GM18508 (cell line): ENCODE measurements at regions not wholly inside any gene's neighbourhood (a gene's known extent, or its start where the extent isn't known, plus 50 kb on each side); places are given as distances from the start of the nearest gene placed in this dataset.

Experiments
- ATAC-seq: cut with Tn5 transposase; IDR thresholded peaks from one replicate; pipeline ENCODE4 v1.9.1; 2021; ENCODE audit warnings: moderate number of reproducible peaks; ENCODE audit not compliant: insufficient read depth, unreplicated experiment

- no peak for ATAC-seq
Observed at GRCh38 chr7:67725423-67725822, 728.8 kb downstream of the TYW1 start.

- no peak for ATAC-seq
Observed at GRCh38 chr7:67729771-67730170, 733.1 kb downstream of the TYW1 start.

GRCh38 chr7:67731704-67732103 lies 735.1 kb downstream of the TYW1 start:
- no peak for ATAC-seq

GRCh38 chr7:67732898-67733297 lies 736.3 kb downstream of the TYW1 start:
- ATAC-seq = no peak

DNA sequence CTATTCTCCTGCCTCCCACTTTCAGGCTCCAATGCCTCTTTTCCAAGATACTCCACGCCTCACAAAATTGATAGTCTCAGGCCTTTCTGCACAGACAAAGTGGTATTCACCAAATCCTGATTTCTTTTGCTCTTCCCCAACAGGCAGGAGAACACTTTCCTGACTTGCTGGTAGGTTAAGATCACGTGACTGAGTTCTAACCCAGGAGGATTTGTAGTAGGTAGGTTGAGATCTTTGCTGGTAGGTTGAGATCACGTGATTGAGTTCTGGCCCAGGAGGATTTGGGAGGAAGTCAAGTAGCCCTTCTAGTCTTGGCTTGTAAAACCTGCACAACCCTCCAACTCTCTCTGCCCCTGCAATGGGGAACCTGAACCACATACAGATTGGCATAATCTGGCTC lies 741.5 kb downstream of the TYW1 start:
- no peak for ATAC-seq

- ATAC-seq = no peak
Observed at GRCh38 chr7:67738958-67739357, 742.3 kb downstream of the TYW1 start.

DNA sequence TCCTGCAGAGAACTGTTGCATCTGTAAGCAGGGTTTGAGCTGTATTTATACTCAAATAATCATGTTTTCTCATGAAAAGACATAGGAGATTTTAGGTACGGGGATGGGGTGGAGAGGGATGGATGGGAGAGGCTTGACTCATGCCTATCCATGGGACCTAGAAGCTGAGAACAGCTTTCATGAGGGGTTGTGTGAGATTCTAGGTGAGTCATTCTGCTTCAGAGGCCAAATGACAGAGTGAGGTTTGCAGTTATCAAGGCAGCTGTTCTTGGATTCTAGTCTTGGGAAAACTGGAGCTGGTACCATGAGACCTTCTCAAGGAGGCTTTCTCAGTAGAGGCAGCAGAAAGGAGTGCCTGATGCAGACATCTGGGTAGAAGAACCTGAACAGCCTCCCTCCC lies 746.9 kb downstream of the TYW1 start:
- no peak for ATAC-seq

GRCh38 chr7:67752227-67752626 lies 755.6 kb downstream of the TYW1 start:
- ATAC-seq = no peak

DNA sequence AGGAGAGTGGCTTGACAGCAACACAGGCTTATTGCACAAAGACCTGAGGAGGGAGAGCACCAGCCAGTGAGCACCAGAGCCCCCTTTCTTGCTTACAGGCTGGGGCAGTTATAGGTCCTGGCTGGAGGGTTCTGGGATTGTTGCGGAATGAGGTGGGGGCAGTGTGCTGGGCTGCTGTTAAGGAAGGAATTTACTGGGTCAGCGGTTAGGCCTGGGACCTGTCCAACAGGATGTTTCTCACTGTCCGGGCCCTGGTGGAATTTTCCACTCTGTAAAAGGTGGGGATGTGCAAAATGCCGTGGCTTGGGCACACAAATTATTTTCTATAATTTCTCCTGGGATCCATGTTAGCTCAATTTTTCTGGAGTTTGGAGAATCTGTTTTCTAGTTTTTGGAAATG lies 757.3 kb downstream of the TYW1 start:
- no peak for ATAC-seq

DNA sequence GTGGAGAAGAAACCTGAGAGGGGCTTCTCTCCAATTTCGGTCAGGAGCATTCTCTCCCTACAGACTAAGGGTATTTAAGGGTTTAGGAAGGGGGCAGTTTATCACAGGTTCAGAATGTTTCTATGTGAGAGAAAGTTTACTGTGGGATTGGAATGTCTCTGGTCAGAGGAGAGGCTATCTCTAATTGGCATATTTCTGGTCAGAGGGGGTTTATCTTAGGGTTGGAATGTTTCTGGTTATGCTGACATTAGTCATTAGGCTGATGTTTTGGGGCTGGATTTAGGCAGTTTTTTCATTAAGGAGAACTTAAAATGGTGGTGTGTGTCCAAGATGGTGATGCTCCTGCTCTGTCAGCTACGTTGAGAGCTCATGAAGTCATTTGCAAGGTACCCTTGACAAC lies 758.0 kb downstream of the TYW1 start:
- ATAC-seq = no peak

DNA sequence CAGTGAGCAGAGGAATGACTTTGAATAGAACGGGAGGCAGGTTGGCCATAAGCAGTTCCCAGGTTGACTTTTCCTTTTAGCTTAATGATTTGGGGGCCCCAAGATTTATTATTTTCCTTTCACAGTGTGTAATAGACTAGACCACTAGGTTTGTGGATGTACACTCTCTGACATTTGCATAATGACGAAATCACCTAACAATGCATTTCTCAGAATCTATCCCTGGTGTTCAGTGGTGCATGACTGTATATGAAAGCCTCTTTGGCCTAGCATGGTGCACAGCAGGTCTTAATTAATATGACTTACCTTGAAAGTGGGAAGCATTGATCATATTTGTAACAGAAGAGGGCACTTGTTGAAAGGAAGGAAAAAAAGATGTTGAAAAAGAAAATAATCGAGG lies 761.9 kb downstream of the TYW1 start:
- no peak for ATAC-seq

DNA sequence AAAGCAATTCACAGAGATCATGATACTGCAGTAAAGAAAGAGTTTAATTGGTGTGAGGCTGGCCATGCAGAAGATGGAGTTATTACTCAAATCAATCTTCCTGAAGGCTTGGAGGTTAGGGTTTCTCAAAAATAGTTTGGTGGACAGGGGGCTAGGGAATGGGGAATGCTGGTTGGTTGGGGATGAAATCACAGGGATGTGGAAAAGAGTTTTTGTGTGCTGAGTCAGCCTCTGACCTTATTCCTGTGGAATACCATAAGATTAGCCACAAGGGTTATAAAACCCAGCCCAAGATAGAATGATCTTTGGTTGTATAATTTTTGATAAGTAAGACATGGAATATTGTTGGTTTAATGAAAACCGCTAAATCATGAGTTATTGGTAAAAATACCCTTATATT lies 764.3 kb downstream of the TYW1 start:
- ATAC-seq = no peak

- ATAC-seq = no peak
Observed at GRCh38 chr7:67762516-67762915, 765.9 kb downstream of the TYW1 start.

GRCh38 chr7:67764289-67764688 lies 767.7 kb downstream of the TYW1 start:
- no peak for ATAC-seq

GRCh38 chr7:67765481-67766175 lies 769.0 kb downstream of the TYW1 start:
- no peak for ATAC-seq

DNA sequence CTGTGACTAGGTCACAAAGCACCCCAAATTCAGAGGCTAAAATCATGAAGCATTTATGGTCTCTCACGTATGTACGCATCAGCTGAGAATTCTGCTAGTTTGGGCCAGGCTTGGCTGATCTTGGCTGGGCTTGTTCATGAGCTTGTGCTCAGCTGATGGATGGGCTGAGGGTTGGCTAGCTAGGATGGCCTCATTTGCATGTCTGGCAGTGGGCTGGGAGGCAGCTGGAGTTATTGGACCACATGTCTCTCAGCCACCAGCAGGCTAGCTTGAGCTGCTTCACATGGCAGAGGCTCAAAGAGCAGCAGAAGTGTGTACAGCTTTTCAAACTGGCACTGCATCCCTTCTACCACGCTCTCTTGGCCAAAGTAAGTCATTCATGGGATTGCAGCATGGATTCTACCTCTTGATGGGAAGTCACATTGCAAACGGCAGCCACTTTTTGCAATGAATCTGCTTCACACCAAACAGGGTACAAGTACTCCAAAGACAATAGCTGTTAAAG lies 770.3 kb downstream of the TYW1 start:
- no peak for ATAC-seq

GRCh38 chr7:67771846-67772605 lies 775.4 kb downstream of the TYW1 start:
- no peak for ATAC-seq

DNA sequence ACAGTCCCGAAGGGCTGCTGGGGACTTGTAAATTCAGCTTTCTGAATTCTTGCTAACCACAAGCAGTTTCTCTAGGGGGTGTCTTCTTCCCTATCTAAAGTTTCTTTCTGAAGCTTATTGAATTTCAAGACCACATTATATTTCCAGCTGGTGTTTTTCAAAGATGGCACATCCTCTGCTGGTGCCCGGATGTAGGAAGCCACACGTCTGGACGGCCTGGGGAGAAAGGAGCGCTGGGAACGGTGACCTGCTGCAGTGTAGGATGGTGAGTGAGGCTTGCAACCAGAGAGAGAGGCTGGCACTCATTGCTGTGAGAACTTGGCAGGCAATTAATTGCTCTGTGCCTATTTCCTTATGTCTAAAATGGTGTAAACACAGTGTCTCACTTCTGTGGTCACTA lies 776.4 kb downstream of the TYW1 start:
- no peak for ATAC-seq

DNA sequence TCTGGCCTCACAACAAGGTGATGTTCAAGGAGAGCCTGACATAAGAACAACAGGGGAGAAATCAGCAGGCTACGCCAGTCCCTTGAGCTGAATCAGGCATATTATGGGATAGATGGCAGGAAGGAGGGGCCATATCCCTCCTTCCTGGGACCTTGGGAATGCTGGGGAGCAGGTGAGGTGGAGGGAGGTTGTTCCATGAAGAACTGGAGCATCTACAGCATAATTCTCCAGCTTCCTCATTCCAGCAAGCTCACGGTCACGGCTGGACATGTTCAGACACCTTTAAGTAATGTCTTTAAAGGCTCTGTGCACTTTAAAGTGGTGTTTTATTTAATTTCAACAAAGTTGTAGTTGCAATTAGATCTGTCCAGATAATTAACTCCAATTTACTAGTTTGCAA lies 780.5 kb downstream of the TYW1 start:
- ATAC-seq = no peak

GRCh38 chr7:67781841-67782240 lies 785.2 kb downstream of the TYW1 start:
- no peak for ATAC-seq

GRCh38 chr7:67786021-67786420 lies 789.4 kb downstream of the TYW1 start:
- no peak for ATAC-seq

DNA sequence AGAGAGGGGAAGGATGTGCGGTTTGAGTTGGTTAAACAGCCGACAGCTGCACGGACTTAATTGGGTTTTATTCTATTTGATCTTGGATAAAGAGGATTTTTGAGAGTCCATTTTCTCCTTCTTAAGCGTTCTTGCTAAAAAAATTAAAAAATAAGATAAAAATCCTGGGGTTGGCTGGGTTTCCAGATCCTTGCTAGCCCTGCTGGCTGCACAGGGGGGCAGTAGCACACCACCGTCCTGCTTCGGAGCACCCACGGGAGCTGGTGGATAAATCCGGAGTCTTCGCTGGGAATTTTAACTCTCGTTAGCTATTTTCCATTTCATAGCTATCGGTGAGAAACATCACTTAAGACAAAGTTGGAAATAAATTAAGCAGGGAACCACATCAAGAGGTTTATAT lies 792.0 kb downstream of the TYW1 start:
- ATAC-seq = no peak
